ENCODE measurements at regions not wholly inside any gene's neighbourhood (a gene's known extent, or its start where the extent isn't known, plus 50 kb on each side); places are given as distances from the start of the nearest gene placed in this dataset.

DNA sequence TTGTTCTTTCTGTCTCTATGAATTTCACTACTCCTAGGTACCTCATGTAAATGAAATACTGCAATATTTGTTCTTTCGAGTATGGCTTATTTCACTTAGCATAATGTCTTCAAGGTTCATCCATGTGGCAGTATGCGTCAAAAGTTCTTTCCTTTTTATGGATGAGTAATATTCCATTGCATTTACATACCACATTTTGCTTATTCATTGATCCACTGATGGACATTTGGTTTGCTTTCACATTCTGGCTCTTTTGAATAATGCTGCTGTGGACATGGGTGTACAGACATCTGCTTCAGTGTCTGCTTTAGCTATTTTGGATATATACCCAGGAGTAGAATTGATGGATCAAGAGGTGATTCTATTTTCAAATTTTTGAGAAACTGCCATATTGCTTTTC is 144.2 kb upstream of the PAPPA start:
- Histone ChIP-seq H3K27ac (no peak overlapping the region), H3K4me3 (no peak overlapping the region), H3K36me3 (no peaks in the 10 kb centered on the region), H3K4me1 (ENCODE audit: control insufficient read depth in 1 of 2, low read depth in 2 of 2) (no peaks in the 10 kb centered on the region), H3K27me3 (replicated peaks; ENCODE audit: insufficient read depth) (no peaks in the 10 kb centered on the region), H3K9me3 (no peaks in the 10 kb centered on the region)
- no peak for ATAC-seq (ENCODE audit: insufficient number of reproducible peaks, low FRiP score, low read depth)
- no peak for DNase-seq (ENCODE audit: low spot score)
- TF ChIP-seq, protein P1, sequence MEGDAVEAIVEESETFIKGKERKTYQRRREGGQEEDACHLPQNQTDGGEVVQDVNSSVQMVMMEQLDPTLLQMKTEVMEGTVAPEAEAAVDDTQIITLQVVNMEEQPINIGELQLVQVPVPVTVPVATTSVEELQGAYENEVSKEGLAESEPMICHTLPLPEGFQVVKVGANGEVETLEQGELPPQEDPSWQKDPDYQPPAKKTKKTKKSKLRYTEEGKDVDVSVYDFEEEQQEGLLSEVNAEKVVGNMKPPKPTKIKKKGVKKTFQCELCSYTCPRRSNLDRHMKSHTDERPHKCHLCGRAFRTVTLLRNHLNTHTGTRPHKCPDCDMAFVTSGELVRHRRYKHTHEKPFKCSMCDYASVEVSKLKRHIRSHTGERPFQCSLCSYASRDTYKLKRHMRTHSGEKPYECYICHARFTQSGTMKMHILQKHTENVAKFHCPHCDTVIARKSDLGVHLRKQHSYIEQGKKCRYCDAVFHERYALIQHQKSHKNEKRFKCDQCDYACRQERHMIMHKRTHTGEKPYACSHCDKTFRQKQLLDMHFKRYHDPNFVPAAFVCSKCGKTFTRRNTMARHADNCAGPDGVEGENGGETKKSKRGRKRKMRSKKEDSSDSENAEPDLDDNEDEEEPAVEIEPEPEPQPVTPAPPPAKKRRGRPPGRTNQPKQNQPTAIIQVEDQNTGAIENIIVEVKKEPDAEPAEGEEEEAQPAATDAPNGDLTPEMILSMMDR (IDR thresholded peaks at IDR 0.05) = no peak

DNA sequence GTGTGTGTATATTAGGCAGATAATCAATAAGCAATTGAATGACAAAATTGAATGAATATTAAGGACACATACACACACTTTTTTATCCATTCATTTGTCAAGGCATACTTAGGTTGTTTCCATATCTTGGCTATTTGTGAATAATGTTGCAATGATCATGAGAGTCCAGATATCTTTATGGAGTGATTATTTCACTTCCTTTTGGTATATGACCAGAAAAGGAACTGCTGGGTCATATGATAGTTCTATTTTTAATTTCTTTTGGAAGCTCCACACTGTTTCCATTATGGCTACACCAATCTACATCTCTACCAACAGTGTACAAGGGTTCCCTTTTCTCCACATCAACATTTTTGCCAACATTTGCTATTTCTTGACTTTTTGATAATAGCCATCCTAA is 137.7 kb upstream of the PAPPA start:
- Histone ChIP-seq H3K4me3 (no peak overlapping the region), H3K9me3 (no peaks in the 10 kb centered on the region), H3K27ac (no peak overlapping the region), H3K4me1 (ENCODE audit: control insufficient read depth in 1 of 2, low read depth in 2 of 2) (no peaks in the 10 kb centered on the region), H3K27me3 (replicated peaks; ENCODE audit: insufficient read depth) (no peaks in the 10 kb centered on the region), H3K36me3 (no peaks in the 10 kb centered on the region)
- no peak for ATAC-seq (ENCODE audit: insufficient number of reproducible peaks, low FRiP score, low read depth)
- TF ChIP-seq, protein P1 (IDR thresholded peaks at IDR 0.05) = no peak
- DNase-seq (ENCODE audit: low spot score) = no peak

DNA sequence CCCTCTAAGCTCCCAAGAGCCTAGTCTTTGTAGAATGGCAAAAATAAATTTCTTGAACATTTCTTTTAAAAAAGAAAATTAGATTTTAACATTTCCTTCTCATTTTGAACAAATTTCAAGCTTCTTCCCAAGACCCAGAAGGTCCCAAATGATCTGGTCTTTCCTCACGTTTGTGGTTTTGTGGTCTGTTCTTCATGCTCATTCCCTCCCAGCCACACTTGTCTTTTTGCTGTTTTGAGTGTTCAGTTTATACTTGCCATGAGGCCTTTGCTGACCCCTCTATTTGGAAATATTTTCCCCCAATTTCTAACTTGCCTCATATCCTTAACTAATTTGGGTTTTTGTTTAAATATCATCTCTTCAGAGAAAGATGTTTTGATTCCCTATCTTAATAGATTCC is 133.4 kb upstream of the PAPPA start:
- Histone ChIP-seq H3K4me1 (ENCODE audit: control insufficient read depth in 1 of 2, low read depth in 2 of 2) (no peaks in the 10 kb centered on the region), H3K36me3 (no peaks in the 10 kb centered on the region), H3K27me3 (replicated peaks; ENCODE audit: insufficient read depth) (no peaks in the 10 kb centered on the region), H3K4me3 (no peak overlapping the region), H3K9me3 (no peaks in the 10 kb centered on the region), H3K27ac (no peak overlapping the region)
- ATAC-seq (ENCODE audit: insufficient number of reproducible peaks, low FRiP score, low read depth) (no peak), DNase-seq (ENCODE audit: low spot score) (no peak)
- TF ChIP-seq, protein P1 (IDR thresholded peaks at IDR 0.05) = no peak

DNA sequence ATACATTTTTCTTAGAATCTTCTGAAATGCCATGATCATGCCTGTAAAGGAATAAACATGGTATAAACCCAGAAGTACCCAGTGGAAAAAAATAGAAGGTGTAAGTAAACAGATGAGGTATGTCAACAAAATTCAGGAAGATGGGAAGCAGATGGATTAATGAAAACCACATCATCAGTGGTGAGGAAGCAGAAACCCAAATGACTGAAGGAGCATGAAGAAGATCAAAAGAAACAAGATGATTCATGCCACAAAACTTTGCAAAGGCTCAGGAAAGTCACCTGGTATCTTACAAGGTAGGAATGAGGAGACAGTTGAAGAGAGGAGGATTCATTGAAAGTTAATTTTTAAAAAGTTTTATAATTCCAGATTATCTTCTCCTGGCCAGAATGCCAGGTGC is 132.8 kb upstream of the PAPPA start:
- Histone ChIP-seq H3K9me3 (no peaks in the 10 kb centered on the region), H3K36me3 (no peaks in the 10 kb centered on the region), H3K4me1 (ENCODE audit: control insufficient read depth in 1 of 2, low read depth in 2 of 2) (no peaks in the 10 kb centered on the region), H3K4me3 (no peak overlapping the region), H3K27me3 (replicated peaks; ENCODE audit: insufficient read depth) (no peaks in the 10 kb centered on the region), H3K27ac (no peak overlapping the region)
- TF ChIP-seq, protein P1 (IDR thresholded peaks at IDR 0.05) = no peak
- DNase-seq (ENCODE audit: low spot score) (no peak), ATAC-seq (ENCODE audit: insufficient number of reproducible peaks, low FRiP score, low read depth) (no peak)

DNA sequence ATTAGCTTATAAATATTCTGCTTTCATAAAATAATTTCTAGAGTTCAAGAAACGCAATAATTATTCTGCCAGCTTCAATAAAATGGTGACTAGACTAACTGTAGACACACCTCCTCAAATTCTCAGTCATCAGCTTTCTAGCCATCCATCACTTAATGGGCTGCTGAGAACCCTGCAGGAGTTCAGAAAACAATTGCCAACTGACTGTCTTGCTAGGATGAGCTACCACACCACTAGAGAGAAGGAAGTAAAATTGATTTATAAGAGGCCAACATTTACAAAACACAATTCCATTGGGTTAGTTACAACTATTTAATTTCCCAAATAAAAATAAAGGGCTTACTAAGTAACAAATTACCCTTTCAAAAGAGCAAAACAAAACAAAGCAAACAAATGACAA is 126.5 kb upstream of the PAPPA start:
- no peak overlapping the region for H3K27ac ChIP-seq
- DNase-seq (ENCODE audit: low spot score) = no peak
- H3K36me3 ChIP-seq = no peaks in the 10 kb centered on the region
- H3K27me3 ChIP-seq (replicated peaks; ENCODE audit: insufficient read depth) = no peaks in the 10 kb centered on the region
- no peaks in the 10 kb centered on the region for H3K4me1 ChIP-seq (ENCODE audit: control insufficient read depth in 1 of 2, low read depth in 2 of 2)
- H3K9me3 ChIP-seq = peaks cover 8% of the 10 kb centered on the region
- TF ChIP-seq, protein P1 (IDR thresholded peaks at IDR 0.05) = no peak
- H3K4me3 ChIP-seq = no peak overlapping the region
- no peak for ATAC-seq (ENCODE audit: insufficient number of reproducible peaks, low FRiP score, low read depth)

All from thoracic aorta (tissue), 2 donors.